ENCODE measurements at regions not wholly inside any gene's neighbourhood (a gene's known extent, or its start where the extent isn't known, plus 50 kb on each side); places are given as distances from the start of the nearest gene placed in this dataset.

- no peak for DNase-seq
- Histone ChIP-seq H3K4me3 (no peak overlapping the region), H3K4me1 (no peaks in the 10 kb centered on the region), H3K9ac (ENCODE audit: low read depth in 2 of 2, low read length in 2 of 2) (no peak overlapping the region), H3K27ac (no peak overlapping the region), H3K27me3 (no peaks in the 10 kb centered on the region), H3K36me3 (no peaks in the 10 kb centered on the region), H3K9me3 (no peaks in the 10 kb centered on the region)
- intact Hi-C loops (cut with DNase I), result no loop called here
- TF ChIP-seq CTCF (IDR thresholded peaks at IDR 0.05), result no peak
These were observed 640.4 kb upstream of the ROBO1 start for GRCh38 chr3:80408030-80408721.

GRCh38 chr3:80405618-80406017, 637.8 kb upstream of the ROBO1 start:
- no peaks in the 10 kb centered on the region for H3K36me3 ChIP-seq
- no peaks in the 10 kb centered on the region for H3K4me1 ChIP-seq
- no peak overlapping the region for H3K4me3 ChIP-seq
- TF ChIP-seq CTCF (IDR thresholded peaks at IDR 0.05), result no peak
- no peaks in the 10 kb centered on the region for H3K9me3 ChIP-seq
- intact Hi-C loops (cut with DNase I), result no loop called here
- no peak overlapping the region for H3K27ac ChIP-seq
- H3K9ac ChIP-seq (ENCODE audit: low read depth in 2 of 2, low read length in 2 of 2), result no peak overlapping the region
- no peaks in the 10 kb centered on the region for H3K27me3 ChIP-seq
- DNase-seq, result no peak

- no peaks in the 10 kb centered on the region for H3K9me3 ChIP-seq
- TF ChIP-seq CTCF (IDR thresholded peaks at IDR 0.05), result no peak
- no peaks in the 10 kb centered on the region for H3K27me3 ChIP-seq
- no peak overlapping the region for H3K27ac ChIP-seq
- intact Hi-C loops (cut with DNase I), result no loop called here
- no peaks in the 10 kb centered on the region for H3K36me3 ChIP-seq
- H3K9ac ChIP-seq (ENCODE audit: low read depth in 2 of 2, low read length in 2 of 2), result no peak overlapping the region
- DNase-seq, result no peak
- no peak overlapping the region for H3K4me3 ChIP-seq
- H3K4me1 ChIP-seq, result no peaks in the 10 kb centered on the region
These were observed 627.2 kb upstream of the ROBO1 start for GRCh38 chr3:80395023-80395422.

- intact Hi-C loops (cut with DNase I), result no loop called here
- DNase-seq, result no peak
- no peaks in the 10 kb centered on the region for H3K36me3 ChIP-seq
- no peaks in the 10 kb centered on the region for H3K9me3 ChIP-seq
- no peaks in the 10 kb centered on the region for H3K4me1 ChIP-seq
- H3K27me3 ChIP-seq, result no peaks in the 10 kb centered on the region
- no peak overlapping the region for H3K4me3 ChIP-seq
- H3K27ac ChIP-seq, result no peak overlapping the region
- no peak for TF ChIP-seq CTCF (IDR thresholded peaks at IDR 0.05)
- H3K9ac ChIP-seq (ENCODE audit: low read depth in 2 of 2, low read length in 2 of 2), result no peak overlapping the region
These were observed 623.8 kb upstream of the ROBO1 start for GRCh38 chr3:80391573-80391972.

GRCh38 chr3:80384811-80385210, 617.0 kb upstream of the ROBO1 start:
- no peak for DNase-seq
- no peaks in the 10 kb centered on the region for H3K27me3 ChIP-seq
- H3K4me1 ChIP-seq, result no peaks in the 10 kb centered on the region
- no peak for TF ChIP-seq CTCF (IDR thresholded peaks at IDR 0.05)
- no peaks in the 10 kb centered on the region for H3K9me3 ChIP-seq
- no peak overlapping the region for H3K27ac ChIP-seq
- H3K36me3 ChIP-seq, result no peaks in the 10 kb centered on the region
- intact Hi-C loops (cut with DNase I), result no loop called here
- H3K4me3 ChIP-seq, result no peak overlapping the region
- no peak overlapping the region for H3K9ac ChIP-seq (ENCODE audit: low read depth in 2 of 2, low read length in 2 of 2)

All from colonic mucosa (tissue), 4 donors.